Lung (tissue), 11 donors: ENCODE measurements at regions not wholly inside any gene's neighbourhood (a gene's known extent, or its start where the extent isn't known, plus 50 kb on each side); places are given as distances from the start of the nearest gene placed in this dataset.

ENCODE experiments used
- ATAC-seq: fragments of 200-7000 bp; cut with Tn5 transposase; one replicate; pipeline ENCODE4 v1.9.1; 2020; ENCODE audit warnings: moderate number of reproducible peaks; ENCODE audit not compliant: insufficient read depth, low FRiP score
- DNase-seq, 3 donors: peaks; one replicate each; pipeline ENCODE4 v3.0.0-alpha.2; 2013 to 2017
- H3K27ac ChIP-seq, 2 donors: one replicate each; pipeline ENCODE4 v1.5.1; 2013; ENCODE audit warnings: mild to moderate bottlenecking in 2 of 2, moderate library complexity in 2 of 2, control low read depth in 1 of 2, inconsistent platforms in 1 of 2, low read depth in 1 of 2, low read length in 1 of 2
- H3K27me3 ChIP-seq, 3 donors: one replicate each; pipeline ENCODE4 v1.5.1; 2013; ENCODE audit warnings: low read length in 2 of 3; ENCODE audit not compliant: control insufficient read depth in 3 of 3, insufficient read depth in 3 of 3
- H3K36me3 ChIP-seq, 4 donors: one replicate each; pipeline ENCODE4 v1.5.1; 2013; ENCODE audit warnings: low read length in 4 of 4, mild to moderate bottlenecking in 1 of 4, moderate library complexity in 1 of 4; ENCODE audit not compliant: control insufficient read depth in 4 of 4, insufficient read depth in 4 of 4
- H3K4me1 ChIP-seq, 5 donors: one replicate each; pipeline ENCODE4 v1.5.1; 2013; ENCODE audit warnings: low read length in 5 of 5, mild to moderate bottlenecking in 2 of 5, moderate library complexity in 1 of 5; ENCODE audit not compliant: control insufficient read depth in 5 of 5, insufficient read depth in 5 of 5
- H3K4me3 ChIP-seq: one replicate; pipeline ENCODE4 v1.5.1; 2013; ENCODE audit warnings: mild to moderate bottlenecking, control low read depth, moderate library complexity
- H3K9ac ChIP-seq, 2 donors: one replicate each; pipeline ENCODE4 v1.5.1; 2013; ENCODE audit warnings: low read length in 2 of 2, control low read depth in 1 of 2; ENCODE audit not compliant: insufficient read depth in 1 of 2
- H3K9me3 ChIP-seq, 4 donors: one replicate each; pipeline ENCODE4 v1.5.1; 2013; ENCODE audit warnings: low read length in 3 of 4, mild to moderate bottlenecking in 1 of 4, moderate library complexity in 1 of 4; ENCODE audit not compliant: control insufficient read depth in 4 of 4, insufficient read depth in 3 of 4
- WGBS, 2 donors: extraction: QIAGEN DNeasy Blood & Tissue Kit; methylation state at CpG; one replicate each; pipeline ENCODE4 v1.1.7; 2013; 5-methylcytosine and 5-hydroxymethylcytosine counted together
- TF ChIP-seq, protein P1 (sequence below): IDR thresholded peaks from 2 replicates; pipeline ENCODE4 v1.5.1; 2012; ENCODE audit warnings: mild to moderate bottlenecking; ENCODE audit errors: control extremely low read depth, extremely low read depth
- donor health status: control.
- donor health status: control.
- donor health status: Bipolar disorder and iron deficiency.
- donor health status: healthy.
- donor health status: DM: yes; HTN: yes; CAD: no.

DNA sequence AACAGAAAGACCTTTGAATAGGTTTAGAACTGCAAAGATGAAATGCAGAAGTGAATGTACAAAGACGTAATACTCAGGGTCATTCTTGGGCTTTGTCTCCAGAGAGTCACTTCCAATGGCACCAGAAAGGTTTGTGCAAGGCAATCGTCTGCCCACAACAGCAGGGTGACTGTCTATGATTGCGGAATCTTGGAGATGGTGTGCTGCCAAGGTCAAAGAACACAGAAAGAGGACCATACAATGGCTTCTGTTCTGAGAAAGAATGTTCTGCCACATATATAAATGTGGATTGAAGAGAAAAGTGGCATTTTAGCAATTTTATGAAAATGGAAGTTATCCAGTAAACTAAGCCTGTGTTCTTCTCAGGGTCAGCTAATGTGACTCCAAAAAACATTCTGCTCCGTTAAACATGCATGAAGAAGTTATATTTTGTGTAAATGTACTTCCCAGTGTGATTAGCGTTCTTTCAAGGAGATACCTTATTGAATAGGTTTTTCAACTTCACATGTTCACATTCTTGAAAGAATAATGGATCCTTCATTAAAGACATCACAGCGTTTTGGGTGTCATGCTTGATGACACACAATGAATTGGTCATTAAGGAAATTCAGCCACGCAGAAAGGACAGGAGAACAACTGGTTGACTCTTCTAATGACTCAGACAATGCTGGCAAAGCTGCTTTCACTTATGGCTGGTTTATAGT, 73.4 kb upstream of the CDH6 start:
- Histone ChIP-seq H3K4me3 (no peak overlapping the region), H3K4me1 (peaks cover 0 to 6% (median 0%) of the 10 kb centered on the region in 5 donors), H3K9ac (no peak overlapping the region), H3K9me3 (peaks cover 0 to 3% (median 0%) of the 10 kb centered on the region in 4 donors), H3K27me3 (no peaks in the 10 kb centered on the region), H3K36me3 (no peaks in the 10 kb centered on the region), H3K27ac (no peak overlapping the region)
- TF ChIP-seq, protein P1, sequence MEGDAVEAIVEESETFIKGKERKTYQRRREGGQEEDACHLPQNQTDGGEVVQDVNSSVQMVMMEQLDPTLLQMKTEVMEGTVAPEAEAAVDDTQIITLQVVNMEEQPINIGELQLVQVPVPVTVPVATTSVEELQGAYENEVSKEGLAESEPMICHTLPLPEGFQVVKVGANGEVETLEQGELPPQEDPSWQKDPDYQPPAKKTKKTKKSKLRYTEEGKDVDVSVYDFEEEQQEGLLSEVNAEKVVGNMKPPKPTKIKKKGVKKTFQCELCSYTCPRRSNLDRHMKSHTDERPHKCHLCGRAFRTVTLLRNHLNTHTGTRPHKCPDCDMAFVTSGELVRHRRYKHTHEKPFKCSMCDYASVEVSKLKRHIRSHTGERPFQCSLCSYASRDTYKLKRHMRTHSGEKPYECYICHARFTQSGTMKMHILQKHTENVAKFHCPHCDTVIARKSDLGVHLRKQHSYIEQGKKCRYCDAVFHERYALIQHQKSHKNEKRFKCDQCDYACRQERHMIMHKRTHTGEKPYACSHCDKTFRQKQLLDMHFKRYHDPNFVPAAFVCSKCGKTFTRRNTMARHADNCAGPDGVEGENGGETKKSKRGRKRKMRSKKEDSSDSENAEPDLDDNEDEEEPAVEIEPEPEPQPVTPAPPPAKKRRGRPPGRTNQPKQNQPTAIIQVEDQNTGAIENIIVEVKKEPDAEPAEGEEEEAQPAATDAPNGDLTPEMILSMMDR, result no peak
- ATAC-seq (no peak), DNase-seq (no peak)
- WGBS, 2 donors, result 78 to 86% methylated on average over 7 of the region's 7 CpGs

DNA sequence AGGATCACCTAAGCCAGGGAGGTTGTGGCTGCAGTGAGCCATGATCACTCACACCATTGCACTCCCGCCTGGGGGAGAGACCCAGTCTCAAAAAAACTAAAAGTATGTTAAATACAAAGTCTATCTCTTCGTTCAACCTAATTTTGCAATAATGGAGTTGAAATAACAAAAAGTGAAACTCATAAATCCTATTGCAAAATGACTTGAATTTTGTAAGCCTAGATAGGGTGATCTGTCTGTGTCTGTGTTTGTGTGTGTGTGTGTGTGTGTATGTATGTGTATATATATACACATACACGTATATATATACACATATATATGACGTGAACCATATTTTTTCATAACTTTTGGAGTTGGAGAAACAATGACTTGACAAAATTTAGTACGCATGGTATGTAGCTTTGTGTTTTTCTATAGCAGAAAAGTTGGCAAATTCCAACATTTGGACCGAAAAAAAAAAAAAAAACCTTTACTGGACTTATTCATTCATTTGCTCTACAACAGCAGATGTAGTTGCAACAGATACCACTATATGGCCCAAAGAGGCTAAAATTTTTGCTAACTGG, 76.9 kb upstream of the CDH6 start:
- 84 to 92% methylated on average over 6 of the region's 6 CpGs for WGBS, 2 donors
- Histone ChIP-seq H3K9ac (no peak overlapping the region), H3K4me1 (no peaks in the 10 kb centered on the region), H3K27ac (no peak overlapping the region), H3K27me3 (no peaks in the 10 kb centered on the region), H3K4me3 (no peak overlapping the region), H3K36me3 (no peaks in the 10 kb centered on the region), H3K9me3 (peaks cover 0 to 3% (median 0%) of the 10 kb centered on the region in 4 donors)
- ATAC-seq (no peak), DNase-seq (peak in 1 of 3 donors; percentile 13)
- TF ChIP-seq, protein P1, result no peak

DNA sequence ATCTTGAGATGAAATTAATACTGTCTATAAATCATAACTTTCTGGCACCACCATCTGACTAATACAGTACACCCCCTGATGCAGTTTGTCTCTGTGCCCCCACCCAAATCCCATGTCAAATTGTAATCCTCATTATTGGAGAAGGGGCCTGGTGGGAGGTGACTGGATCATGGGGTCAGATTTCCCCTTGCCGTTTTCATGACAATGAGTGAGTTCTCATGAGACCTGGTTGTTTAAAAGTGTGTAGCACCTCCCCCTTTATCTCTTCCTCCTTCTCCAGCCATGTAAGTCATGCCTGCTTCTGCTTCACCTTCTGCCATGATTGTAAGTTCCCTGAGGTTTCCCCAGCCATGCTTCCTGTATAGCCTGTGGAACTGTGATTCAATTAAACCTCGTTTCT, 78.7 kb upstream of the CDH6 start:
- Histone ChIP-seq H3K4me3 (no peak overlapping the region), H3K27ac (no peak overlapping the region), H3K9me3 (peaks cover 0 to 3% (median 0%) of the 10 kb centered on the region in 4 donors), H3K27me3 (no peaks in the 10 kb centered on the region), H3K9ac (no peak overlapping the region), H3K4me1 (no peaks in the 10 kb centered on the region), H3K36me3 (no peaks in the 10 kb centered on the region)
- DNase-seq (no peak), ATAC-seq (no peak)
- WGBS, 2 donors, result 59 to 69% methylated on average over 2 of the region's 2 CpGs
- TF ChIP-seq, protein P1, result no peak
